C1 segment of cervical spinal cord (tissue), 14 donors: ENCODE measurements at regions not wholly inside any gene's neighbourhood (a gene's known extent, or its start where the extent isn't known, plus 50 kb on each side); places are given as distances from the start of the nearest gene placed in this dataset.
"Not testable (repeated sequence)": the region's sequence is repeated elsewhere in the genome, so short reads cannot be mapped to it uniquely, and the experiment has no call there.

Experiments
- DNase-seq, 14 donors: peaks; one replicate each; lab custom pipeline; 2025; lab: John Stamatoyannopoulos, UW

- DNase-seq, result peak in 2 of 14 donors; percentile 4 to 89
Observed at GRCh38 chr6:94953867-94954631, 623.3 kb upstream of the MANEA start.

GRCh38 chr6:94955156-94955555 is 622.2 kb upstream of the MANEA start:
- peak in 1 of 14 donors; percentile 10 for DNase-seq

GRCh38 chr6:94956910-94957309 is 620.4 kb upstream of the MANEA start:
- DNase-seq, result no peak

GRCh38 chr6:94964703-94965102 is 612.6 kb upstream of the MANEA start:
- not testable (repeated sequence) for DNase-seq

- DNase-seq, result no peak
Observed at GRCh38 chr6:94988701-94989100, 588.6 kb upstream of the MANEA start.

- no peak for DNase-seq
Observed at GRCh38 chr6:95017922-95018321, 559.4 kb upstream of the MANEA start.
